GM18873 (cell line): ENCODE measurements at regions not wholly inside any gene's neighbourhood (a gene's known extent, or its start where the extent isn't known, plus 50 kb on each side); places are given as distances from the start of the nearest gene placed in this dataset.

Experiments used
- ATAC-seq: cut with Tn5 transposase; IDR thresholded peaks from one replicate; pipeline ENCODE4 v1.9.1; 2021; ENCODE audit warnings: mild to moderate bottlenecking, moderate library complexity, moderate number of reproducible peaks; ENCODE audit not compliant: unreplicated experiment, low FRiP score

- no peak for ATAC-seq
These were observed 199.2 kb downstream of the ACTL7B start for GRCh38 chr9:108656566-108656965.

- ATAC-seq, result no peak
These were observed 200.0 kb downstream of the ACTL7B start for GRCh38 chr9:108655818-108656217.

GRCh38 chr9:108654566-108654965 lies 201.2 kb downstream of the ACTL7B start:
- ATAC-seq, result no peak

- no peak for ATAC-seq
These were observed 202.9 kb downstream of the ACTL7B start for GRCh38 chr9:108652851-108653250.

DNA sequence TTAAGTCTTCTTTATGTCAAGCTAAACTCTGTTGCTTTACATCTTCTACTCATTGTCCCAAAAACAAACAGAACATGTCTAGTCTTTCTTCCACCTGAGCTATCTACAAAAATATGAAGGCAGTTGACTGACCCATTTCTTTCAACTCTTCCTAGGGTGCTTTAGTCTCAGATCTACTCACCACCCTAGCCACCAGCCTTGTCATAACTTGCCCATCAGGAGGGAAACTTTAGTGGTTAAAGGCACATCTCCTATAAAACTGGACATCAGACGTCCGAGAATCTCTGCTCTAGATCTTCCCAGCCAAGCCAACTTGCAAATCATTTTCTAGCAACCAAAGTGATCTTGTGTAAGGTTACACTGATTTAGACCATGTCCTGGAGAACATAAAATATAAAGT lies 205.0 kb downstream of the ACTL7B start:
- no peak for ATAC-seq

GRCh38 chr9:108645520-108645919 lies 210.3 kb downstream of the ACTL7B start:
- ATAC-seq, result no peak

DNA sequence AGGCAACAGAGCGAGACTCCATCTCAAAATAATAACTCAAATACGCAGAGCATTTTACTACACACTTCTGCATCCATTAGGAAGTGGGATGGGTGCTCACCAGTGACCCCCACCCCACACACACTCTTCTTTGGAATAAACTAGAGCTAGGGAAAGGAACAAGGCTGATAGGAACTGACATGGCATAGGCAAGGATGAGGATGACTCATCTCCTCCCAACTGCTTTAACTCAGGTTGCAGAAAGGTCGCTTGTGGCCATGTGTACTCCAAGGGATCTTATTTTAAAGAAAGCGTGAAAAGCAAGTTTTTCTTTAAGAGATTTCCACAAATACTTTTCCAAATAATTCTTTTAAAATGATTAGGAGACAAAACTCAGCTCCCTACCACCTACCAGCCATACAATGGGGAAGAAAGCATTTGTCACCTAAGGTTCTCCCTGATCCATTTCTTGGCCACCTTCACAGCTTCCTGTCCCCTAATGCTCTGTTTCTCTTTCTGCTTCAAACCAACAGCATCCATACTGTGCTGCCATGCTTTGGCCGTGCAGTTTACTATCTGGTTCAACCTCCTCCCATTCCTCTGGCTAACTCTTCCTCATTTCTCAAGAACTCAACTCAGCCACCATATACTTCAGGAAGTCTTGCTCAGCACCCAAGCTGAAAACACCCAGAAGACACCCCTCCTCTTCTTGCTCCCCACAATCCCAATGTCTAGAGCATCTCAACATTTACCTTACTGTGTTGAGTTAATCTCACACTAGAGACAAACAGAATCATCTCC lies 211.9 kb downstream of the ACTL7B start:
- no peak for ATAC-seq

GRCh38 chr9:108642871-108643270 lies 212.9 kb downstream of the ACTL7B start:
- no peak for ATAC-seq

GRCh38 chr9:108640230-108640629 lies 215.6 kb downstream of the ACTL7B start:
- ATAC-seq, result no peak

DNA sequence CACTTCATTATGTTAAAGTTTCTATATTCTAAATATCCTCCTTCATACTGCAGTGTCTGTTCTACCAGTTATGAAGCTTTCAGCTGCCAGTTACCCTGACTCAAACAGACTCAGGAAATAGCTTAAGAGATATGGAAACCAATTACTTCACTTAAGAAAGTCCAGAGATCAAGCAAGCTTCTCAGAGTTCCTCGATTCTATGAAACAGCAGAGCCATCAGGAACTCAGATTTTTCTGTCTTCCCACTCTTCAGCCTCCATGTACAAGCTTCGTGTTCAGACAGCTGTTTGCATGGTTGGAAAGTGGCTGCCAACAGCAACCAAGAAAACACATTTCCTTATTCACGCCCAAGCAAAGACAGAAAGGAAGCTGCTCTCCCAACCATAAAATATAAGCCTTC lies 216.1 kb downstream of the ACTL7B start:
- ATAC-seq, result no peak

GRCh38 chr9:108639091-108639490 lies 216.7 kb downstream of the ACTL7B start:
- ATAC-seq, result no peak

GRCh38 chr9:108637340-108637739 lies 218.4 kb downstream of the ACTL7B start:
- no peak for ATAC-seq

DNA sequence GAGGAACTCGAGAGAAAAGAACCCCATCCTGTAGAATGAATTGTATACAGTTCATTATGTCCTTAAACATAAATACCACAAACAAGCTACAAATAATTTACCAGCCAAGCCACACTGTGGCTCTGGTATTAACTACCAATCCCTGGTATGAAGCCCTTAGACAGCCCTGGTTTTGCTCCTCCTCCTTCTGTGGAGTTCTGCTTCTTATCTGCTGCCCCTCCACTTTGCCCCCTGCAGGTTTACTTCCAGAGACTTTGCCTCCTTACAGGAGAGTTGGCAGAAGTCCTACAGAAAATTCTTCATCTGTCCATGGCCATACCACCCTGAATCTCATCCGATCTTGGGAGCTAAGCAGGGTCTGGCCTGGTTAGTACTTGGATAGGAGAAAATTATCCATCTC lies 219.8 kb downstream of the ACTL7B start:
- ATAC-seq, result no peak

DNA sequence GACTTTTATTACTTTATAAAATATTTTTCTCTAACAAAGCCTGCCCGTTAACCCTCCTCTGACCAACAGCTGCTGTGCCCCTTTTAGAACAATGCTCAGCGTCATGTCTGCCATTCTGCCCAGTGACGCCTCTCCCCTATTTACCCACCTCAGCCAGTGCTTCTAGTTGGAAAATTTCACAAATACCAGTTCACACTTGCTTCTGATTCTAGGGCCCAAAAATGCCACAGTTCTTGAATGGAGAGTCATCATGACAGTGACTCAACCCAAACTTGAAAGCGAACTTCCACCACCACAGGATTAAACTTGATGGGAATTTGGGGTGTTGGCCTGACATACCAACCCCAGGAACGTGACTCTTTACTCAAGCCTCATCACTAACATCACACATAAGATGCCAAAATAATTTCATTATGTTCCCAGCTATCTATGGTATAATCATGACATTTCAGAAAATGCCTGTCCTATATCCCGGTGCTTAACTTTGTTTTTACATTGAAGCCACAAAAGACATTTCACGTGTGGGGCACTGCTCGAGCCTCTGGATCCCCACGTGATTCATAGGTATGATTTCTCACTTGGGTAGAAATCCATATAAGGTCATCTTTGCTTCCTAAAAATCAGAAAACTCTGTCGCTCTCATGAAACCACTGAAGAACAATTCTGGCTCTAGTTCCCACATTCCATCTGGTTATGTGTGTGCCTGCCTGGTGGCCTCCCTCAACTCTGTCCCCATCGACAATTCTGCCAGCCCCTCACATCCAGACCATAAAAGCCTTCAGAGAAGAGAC lies 220.9 kb downstream of the ACTL7B start:
- no peak for ATAC-seq

- ATAC-seq, result no peak
These were observed 221.6 kb downstream of the ACTL7B start for GRCh38 chr9:108634204-108634603.

GRCh38 chr9:108631496-108632285 lies 224.1 kb downstream of the ACTL7B start:
- no peak for ATAC-seq

- ATAC-seq, result no peak
These were observed 227.5 kb downstream of the ACTL7B start for GRCh38 chr9:108628316-108628715.

DNA sequence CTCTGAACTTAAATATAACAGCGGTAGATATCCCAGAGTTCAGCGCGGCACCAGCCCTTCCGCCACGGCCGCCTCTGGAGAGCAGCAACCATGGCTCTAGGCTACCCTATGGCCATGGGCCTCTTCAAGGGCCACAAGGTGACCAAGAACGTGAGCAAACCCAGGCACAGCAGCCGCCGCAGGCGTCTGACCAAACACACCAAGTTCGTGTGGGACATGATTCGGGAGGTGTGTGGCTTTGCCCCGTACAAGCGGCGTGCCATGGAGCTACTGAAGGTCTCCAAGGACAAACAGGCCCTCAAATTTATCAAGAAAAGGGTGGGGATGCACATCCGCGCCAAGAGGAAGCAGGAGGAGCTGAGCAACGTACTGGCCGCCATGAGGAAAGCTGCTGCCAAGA lies 229.0 kb downstream of the ACTL7B start:
- no peak for ATAC-seq

- ATAC-seq, result no peak
These were observed 233.6 kb downstream of the ACTL7B start for GRCh38 chr9:108621991-108622855.

DNA sequence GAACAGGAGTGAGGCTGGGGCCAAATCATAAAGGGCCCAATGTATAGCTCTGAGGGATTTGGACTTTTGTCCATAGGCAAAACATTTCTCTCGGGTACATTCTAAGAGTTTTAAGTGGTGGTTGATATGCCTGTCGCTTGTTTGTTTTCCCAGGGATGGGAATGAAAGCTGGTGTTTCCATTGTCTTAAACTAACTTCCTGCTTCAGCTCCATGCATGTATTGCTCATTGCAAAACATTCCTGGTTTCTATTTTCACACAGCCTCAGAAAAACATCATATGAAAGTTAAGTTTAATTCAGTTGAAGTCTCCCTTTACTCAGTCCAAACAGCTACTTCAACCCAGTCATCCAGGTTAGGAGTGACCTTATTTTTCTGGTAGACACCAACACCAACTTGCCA lies 235.0 kb downstream of the ACTL7B start:
- ATAC-seq, result no peak
